H1 (cell line): ENCODE measurements at regions not wholly inside any gene's neighbourhood (a gene's known extent, or its start where the extent isn't known, plus 50 kb on each side); places are given as distances from the start of the nearest gene placed in this dataset.

Experiments used
- CEBPB ChIP-seq: IDR thresholded peaks from 2 replicates; pipeline ENCODE4 v1.6.1; 2012; ENCODE audit warnings: low read depth, low read length
- EGR1 ChIP-seq: IDR thresholded peaks from 2 replicates; pipeline ENCODE4 v1.6.1; 2011; ENCODE audit warnings: low read depth, low read length, borderline replicate concordance
- JUN ChIP-seq: IDR thresholded peaks from 2 replicates; pipeline ENCODE4 v1.6.1; 2011; ENCODE audit warnings: low read depth, mild to moderate bottlenecking, improper control_type of control experiment, low read length
- KDM5A ChIP-seq: fragments of 200-600 bp; IDR thresholded peaks from 2 replicates; pipeline ENCODE4 v1.7.1; 2012; ENCODE audit warnings: mild to moderate bottlenecking, low read length, inconsistent platforms, mixed read lengths
- TAF1 ChIP-seq: IDR thresholded peaks from 2 replicates; pipeline ENCODE4 v1.6.1; 2011; ENCODE audit warnings: mild to moderate bottlenecking, low read depth, low read length
- ZNF274 ChIP-seq: IDR thresholded peaks from 2 replicates; pipeline ENCODE4 v1.7.0; 2012; ENCODE audit warnings: low read length, borderline replicate concordance; ENCODE audit errors: extremely low read depth

DNA sequence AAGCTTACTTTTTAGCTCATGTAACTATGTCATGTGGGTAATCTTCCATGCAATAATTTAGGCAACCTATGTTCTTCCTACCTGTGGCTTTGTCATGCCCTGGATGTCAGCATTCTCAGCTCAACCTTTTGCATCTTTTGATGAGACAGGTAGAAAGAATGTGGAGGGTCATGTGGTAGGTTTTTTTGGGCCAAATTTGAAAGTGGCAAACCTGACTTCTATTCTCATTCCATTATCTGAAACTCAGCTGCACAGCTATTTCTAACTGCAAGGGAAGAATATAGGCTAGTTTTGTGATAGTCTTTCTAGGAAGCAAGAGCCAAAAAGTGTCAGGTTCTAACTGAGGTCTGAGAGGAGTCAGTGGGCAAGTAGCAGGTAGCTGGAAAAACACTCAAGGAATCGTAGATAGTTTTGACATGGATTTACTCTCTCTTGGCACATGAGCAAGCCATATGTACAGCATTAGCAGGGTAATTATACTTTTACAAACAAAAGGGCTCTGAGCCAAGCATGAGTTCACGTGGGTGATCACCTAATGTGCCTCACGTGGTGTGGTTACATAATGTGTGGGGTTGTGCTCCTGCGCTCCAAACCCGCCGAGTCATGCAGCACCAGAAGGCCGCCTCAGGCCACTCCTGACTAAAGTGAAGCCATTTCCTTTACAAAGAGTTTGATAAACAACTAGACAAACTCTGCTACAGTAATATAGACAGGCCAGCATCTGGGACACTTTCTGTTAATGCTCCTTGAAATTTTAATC lies 1013.8 kb downstream of the PLA2G4A start (continued):
- TF ChIP-seq TAF1: no peak
- no peak for TF ChIP-seq ZNF274
- TF ChIP-seq EGR1: no peak
- TF ChIP-seq KDM5A: no peak
- TF ChIP-seq JUN: no peak
- no peak for TF ChIP-seq CEBPB
- TF ChIP-seq, all 59 proteins: peak for 0
